Keratinocyte (primary cell): ENCODE measurements at regions not wholly inside any gene's neighbourhood (a gene's known extent, or its start where the extent isn't known, plus 50 kb on each side); places are given as distances from the start of the nearest gene placed in this dataset.

Experiments used
- DNase-seq: peaks from one replicate; pipeline ENCODE4 v3.0.0-alpha.2; 2011; ENCODE audit warnings: low read depth, missing footprints, low spot score
- FAIRE-seq: peaks from 2 replicates; lab custom pipeline; 2011; peaks lifted over from hg19 to GRCh38; lab: Jason Lieb, UNC
- H2AFZ ChIP-seq: 2 replicates; pipeline ENCODE4 v1.6.0; 2012; ENCODE audit warnings: low read length, control low read depth, inconsistent platforms; ENCODE audit not compliant: control insufficient read depth
- H3K27ac ChIP-seq: 2 replicates; pipeline ENCODE4 v1.5.1; 2011; ENCODE audit warnings: low read length; ENCODE audit not compliant: control insufficient read depth, insufficient read depth
- H3K27me3 ChIP-seq: 3 replicates; pipeline ENCODE4 v1.6.0; 2011; ENCODE audit warnings: low read length; ENCODE audit not compliant: control insufficient read depth, insufficient read depth; ENCODE audit errors: extremely low read depth
- H3K36me3 ChIP-seq, 2 experiments: 2 replicates in 1 of 2; 3 replicates in 1 of 2; pipeline ENCODE4 v1.5.1; 2011; ENCODE audit warnings: low read length in 2 of 2, mild to moderate bottlenecking in 1 of 2; ENCODE audit not compliant: control insufficient read depth in 2 of 2, insufficient read depth in 2 of 2; ENCODE audit errors: extremely low read depth in 1 of 2
- H3K4me1 ChIP-seq: 3 replicates; pipeline ENCODE4 v1.5.1; 2011; ENCODE audit warnings: low read length; ENCODE audit not compliant: control insufficient read depth, insufficient read depth; ENCODE audit errors: extremely low read depth
- H3K4me2 ChIP-seq: 3 replicates; pipeline ENCODE4 v1.6.0; 2011; ENCODE audit warnings: low read depth, low read length; ENCODE audit not compliant: control insufficient read depth, insufficient read depth; ENCODE audit errors: extremely low read depth
- H3K4me3 ChIP-seq, 3 experiments: fragments of 200-600 bp in 1 of 3; sonication (generic) in 1 of 3; 2 replicates in 2 of 3; 3 replicates in 1 of 3; pipeline ENCODE4 v1.5.1; 2011 to 2016; ENCODE audit warnings: low read length in 3 of 3, mild to moderate bottlenecking in 3 of 3, control low read depth in 2 of 3, inconsistent platforms in 1 of 3, low read depth in 1 of 3, mixed read lengths in 1 of 3, mixed run types in 1 of 3, moderate library complexity in 1 of 3; ENCODE audit not compliant: control insufficient read depth in 2 of 3, insufficient read depth in 2 of 3; ENCODE audit errors: extremely low read depth in 1 of 3
- H3K79me2 ChIP-seq: 2 replicates; pipeline ENCODE4 v1.6.0; 2012; ENCODE audit warnings: low read length; ENCODE audit not compliant: control insufficient read depth, insufficient read depth
- H3K9ac ChIP-seq: 3 replicates; pipeline ENCODE4 v1.6.0; 2011; ENCODE audit warnings: low read length; ENCODE audit not compliant: control insufficient read depth, insufficient read depth; ENCODE audit errors: extremely low read depth
- H3K9me1 ChIP-seq: 3 replicates; pipeline ENCODE4 v1.6.0; 2011; ENCODE audit warnings: low read length; ENCODE audit not compliant: control insufficient read depth, insufficient read depth; ENCODE audit errors: extremely low read depth
- H3K9me3 ChIP-seq: 2 replicates; pipeline ENCODE4 v1.5.1; 2012; ENCODE audit warnings: low read depth, low read length; ENCODE audit not compliant: control insufficient read depth
- H4K20me1 ChIP-seq: 3 replicates; pipeline ENCODE4 v1.6.0; 2011; ENCODE audit warnings: low read length; ENCODE audit not compliant: control insufficient read depth, insufficient read depth; ENCODE audit errors: extremely low read depth
- EZH2 ChIP-seq: IDR thresholded peaks from one replicate; pipeline ENCODE4 v1.6.1; 2012; ENCODE audit warnings: inconsistent platforms, mild to moderate bottlenecking, low read length, moderate library complexity
- dilution Hi-C: fragments of 300-500 bp; cut with MboI; formaldehyde crosslinking; loops from one replicate; pipeline ENCODE4 v1.7.0; 2020; ENCODE audit warnings: low sequenced_read_pairs; ENCODE audit not compliant: extremely low pct_ligation_motif_present
- TF ChIP-seq, protein P1 (sequence below), 3 experiments: IDR thresholded peaks in 1 of 3; conservative IDR thresholded peaks in 1 of 3; optimal IDR thresholded peaks in 1 of 3; 2 replicates in 2 of 3; 3 replicates in 1 of 3; pipeline versions ENCODE3 to v1.5.1; 2011; ENCODE audit warnings: low read length in 3 of 3, mild to moderate bottlenecking in 3 of 3, moderate library complexity in 2 of 3, control low read depth in 1 of 3, inconsistent platforms in 1 of 3; ENCODE audit not compliant: insufficient read depth in 2 of 3; ENCODE audit errors: extremely low read depth in 1 of 3

DNA sequence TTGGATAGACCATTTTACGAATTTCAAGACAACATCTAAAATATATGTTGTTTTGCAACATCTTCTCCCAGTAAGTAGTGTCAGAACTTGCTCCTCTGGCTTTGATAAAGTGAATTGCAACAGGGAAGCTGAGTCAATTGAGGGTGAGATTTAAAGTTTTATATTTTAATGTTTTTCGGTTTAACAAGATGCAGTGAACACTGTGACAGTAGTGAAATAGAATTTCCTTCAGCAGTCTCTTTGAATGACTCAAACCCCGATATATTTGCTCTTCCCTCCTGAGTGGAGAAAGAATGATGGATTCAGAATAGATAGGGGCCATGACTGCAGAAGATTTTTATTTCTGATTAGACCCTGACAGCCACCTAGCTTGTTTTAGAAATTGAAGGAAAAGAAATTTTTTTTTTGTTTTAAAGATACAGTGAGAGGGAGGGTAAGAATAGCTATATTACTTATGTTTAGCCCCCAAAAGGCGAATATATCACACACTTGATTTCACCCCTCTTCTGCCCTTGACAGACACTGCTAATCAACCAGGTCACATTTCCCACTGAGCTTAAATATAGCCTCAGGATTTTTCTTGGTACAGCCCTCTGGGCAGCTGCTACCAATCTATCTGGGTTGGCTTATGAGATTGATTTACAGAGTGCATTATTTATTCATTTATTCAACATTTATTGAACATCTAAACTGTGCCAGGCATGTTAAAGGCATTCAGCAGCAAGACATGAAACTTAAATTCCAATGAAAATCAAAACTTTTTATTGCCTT is 183.3 kb upstream of the ADAMTS9 start:
- no peak overlapping the region for H3K9ac ChIP-seq
- no peak overlapping the region for H3K4me2 ChIP-seq
- H3K36me3 ChIP-seq = no peaks in the 10 kb centered on the region
- no peaks in the 10 kb centered on the region for H3K9me3 ChIP-seq
- H3K79me2 ChIP-seq = no peaks in the 10 kb centered on the region
- FAIRE-seq (no peak), DNase-seq (no peak)
- H2AFZ ChIP-seq = no peak overlapping the region
- H4K20me1 ChIP-seq = no peaks in the 10 kb centered on the region
- H3K27me3 ChIP-seq = no peaks in the 10 kb centered on the region
- no peaks in the 10 kb centered on the region for H3K9me1 ChIP-seq
- TF ChIP-seq, protein P1, sequence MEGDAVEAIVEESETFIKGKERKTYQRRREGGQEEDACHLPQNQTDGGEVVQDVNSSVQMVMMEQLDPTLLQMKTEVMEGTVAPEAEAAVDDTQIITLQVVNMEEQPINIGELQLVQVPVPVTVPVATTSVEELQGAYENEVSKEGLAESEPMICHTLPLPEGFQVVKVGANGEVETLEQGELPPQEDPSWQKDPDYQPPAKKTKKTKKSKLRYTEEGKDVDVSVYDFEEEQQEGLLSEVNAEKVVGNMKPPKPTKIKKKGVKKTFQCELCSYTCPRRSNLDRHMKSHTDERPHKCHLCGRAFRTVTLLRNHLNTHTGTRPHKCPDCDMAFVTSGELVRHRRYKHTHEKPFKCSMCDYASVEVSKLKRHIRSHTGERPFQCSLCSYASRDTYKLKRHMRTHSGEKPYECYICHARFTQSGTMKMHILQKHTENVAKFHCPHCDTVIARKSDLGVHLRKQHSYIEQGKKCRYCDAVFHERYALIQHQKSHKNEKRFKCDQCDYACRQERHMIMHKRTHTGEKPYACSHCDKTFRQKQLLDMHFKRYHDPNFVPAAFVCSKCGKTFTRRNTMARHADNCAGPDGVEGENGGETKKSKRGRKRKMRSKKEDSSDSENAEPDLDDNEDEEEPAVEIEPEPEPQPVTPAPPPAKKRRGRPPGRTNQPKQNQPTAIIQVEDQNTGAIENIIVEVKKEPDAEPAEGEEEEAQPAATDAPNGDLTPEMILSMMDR (optimal IDR thresholded peaks at IDR 0.05 in 1 of 3, IDR thresholded peaks at IDR 0.05 in 1 of 3, conservative IDR thresholded peaks at IDR 0.05 in 1 of 3; ENCODE audit: extremely low read depth in 1 of 3, insufficient read depth in 2 of 3, low read length in 3 of 3) = no peak
- TF ChIP-seq EZH2 = no peak
- no peaks in the 10 kb centered on the region for H3K4me1 ChIP-seq
- no peak overlapping the region for H3K27ac ChIP-seq
- dilution Hi-C loops = no loop called here
- no peak overlapping the region for H3K4me3 ChIP-seq

DNA sequence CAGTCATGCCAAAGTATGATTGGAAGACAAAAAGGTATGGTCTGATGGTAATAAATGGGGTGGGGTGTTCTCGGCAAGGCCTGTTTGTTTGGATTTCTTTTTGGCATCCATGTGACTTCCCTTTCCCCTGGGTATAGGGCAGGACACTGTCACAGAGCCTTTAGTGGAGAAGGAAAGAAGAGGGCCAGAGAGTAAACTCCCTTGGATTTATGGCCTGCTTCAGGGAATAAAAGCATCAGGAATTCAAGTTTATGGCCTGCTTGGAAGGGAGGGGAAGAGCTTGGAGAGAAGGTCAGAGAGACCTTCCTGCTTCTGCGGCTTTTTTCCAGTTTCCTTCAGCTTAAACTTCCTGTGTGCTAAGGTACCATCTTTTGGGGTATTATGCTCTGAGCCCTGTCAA is 179.4 kb upstream of the ADAMTS9 start:
- Histone ChIP-seq H3K79me2 (no peaks in the 10 kb centered on the region), H4K20me1 (no peaks in the 10 kb centered on the region), H3K27ac (no peak overlapping the region), H3K36me3 (no peaks in the 10 kb centered on the region), H3K27me3 (no peaks in the 10 kb centered on the region), H3K9ac (no peak overlapping the region), H3K9me1 (no peaks in the 10 kb centered on the region), H3K4me3 (no peak overlapping the region), H2AFZ (no peak overlapping the region), H3K4me1 (no peaks in the 10 kb centered on the region), H3K9me3 (no peaks in the 10 kb centered on the region), H3K4me2 (no peak overlapping the region)
- dilution Hi-C loops = no loop called here
- FAIRE-seq (no peak), DNase-seq (no peak)
- TF ChIP-seq, protein P1 (optimal IDR thresholded peaks at IDR 0.05 in 1 of 3, IDR thresholded peaks at IDR 0.05 in 1 of 3, conservative IDR thresholded peaks at IDR 0.05 in 1 of 3; ENCODE audit: extremely low read depth in 1 of 3, insufficient read depth in 2 of 3, low read length in 3 of 3) = no peak
- TF ChIP-seq EZH2 = no peak
